ENCODE measurements at regions not wholly inside any gene's neighbourhood (a gene's known extent, or its start where the extent isn't known, plus 50 kb on each side); places are given as distances from the start of the nearest gene placed in this dataset.

DNA sequence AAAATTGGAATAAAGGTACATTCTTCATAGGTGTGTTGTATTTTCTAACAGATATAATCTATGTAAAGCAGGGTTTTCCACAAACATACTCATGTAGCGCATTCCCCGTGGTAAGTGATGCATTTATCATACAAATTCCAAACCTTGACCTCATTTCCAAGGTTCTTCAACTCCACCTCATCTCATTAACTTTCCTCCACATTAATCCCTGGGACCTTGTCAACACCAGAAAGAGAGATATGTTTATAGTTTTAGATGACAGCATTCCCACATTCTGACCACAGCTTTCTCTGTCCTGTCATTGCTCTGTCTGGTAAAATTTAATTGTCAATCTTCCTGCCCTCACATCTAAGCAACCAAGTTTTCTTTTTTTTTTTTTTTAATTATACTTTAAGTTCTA is 415.1 kb downstream of the TMEM161B start:
- no peak for DNase-seq

DNA sequence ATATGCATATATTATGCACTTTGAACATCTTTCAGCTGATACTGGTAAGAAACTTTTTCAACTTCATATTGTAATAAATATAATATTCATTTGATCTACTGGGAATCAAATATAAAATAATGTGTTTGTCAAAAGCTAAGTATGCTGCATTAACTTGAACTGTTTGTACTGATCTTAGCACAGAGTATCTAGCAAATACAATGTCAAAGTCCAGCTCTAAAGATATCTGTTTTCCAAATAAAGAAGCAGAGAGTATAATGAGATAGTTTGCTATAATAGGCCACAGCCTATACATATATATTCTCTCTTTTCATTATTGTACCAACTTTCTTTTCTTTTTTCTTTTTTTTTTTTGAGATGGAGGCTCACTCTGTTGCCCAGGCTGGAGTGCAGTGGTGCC is 417.0 kb downstream of the TMEM161B start:
- no peak for DNase-seq

DNA sequence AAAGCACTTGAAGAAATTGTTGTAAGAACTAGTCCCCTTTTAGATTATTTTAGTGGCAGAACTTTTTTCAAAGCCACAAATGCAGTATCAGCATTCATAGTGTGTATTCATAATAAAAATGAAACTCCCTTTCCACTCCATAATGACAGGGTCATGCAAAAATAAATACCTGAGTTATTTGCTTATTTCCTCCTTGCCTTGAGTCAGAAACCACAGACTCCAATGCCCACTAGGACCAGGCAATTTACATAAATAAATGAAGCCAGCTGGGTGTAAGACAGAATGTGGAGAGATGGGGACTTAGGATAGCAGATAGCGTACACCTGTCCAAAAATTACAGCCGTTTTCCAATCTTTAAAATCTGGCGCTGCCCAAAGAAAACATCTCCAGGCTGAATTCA is 417.8 kb downstream of the TMEM161B start:
- DNase-seq, result peak; percentile 48

DNA sequence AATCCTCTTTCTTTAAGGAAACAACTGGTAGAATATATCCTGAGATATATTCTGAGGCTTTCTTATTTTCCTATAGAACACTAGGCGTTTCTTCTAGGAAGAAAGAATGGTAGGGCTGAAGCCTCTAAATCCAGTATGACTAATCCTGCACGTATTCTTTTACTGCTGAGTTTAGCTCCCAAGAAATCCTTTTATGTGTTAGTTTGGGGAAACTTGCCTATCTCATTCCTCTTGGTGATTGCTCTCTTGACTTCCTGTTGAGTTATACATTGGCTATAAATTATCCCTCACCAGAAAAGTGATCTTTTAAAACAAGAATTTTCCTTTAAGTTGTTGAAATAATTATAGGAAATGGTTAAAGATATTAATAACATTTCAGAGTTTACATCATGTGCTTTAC is 422.9 kb downstream of the TMEM161B start:
- no peak for DNase-seq

DNA sequence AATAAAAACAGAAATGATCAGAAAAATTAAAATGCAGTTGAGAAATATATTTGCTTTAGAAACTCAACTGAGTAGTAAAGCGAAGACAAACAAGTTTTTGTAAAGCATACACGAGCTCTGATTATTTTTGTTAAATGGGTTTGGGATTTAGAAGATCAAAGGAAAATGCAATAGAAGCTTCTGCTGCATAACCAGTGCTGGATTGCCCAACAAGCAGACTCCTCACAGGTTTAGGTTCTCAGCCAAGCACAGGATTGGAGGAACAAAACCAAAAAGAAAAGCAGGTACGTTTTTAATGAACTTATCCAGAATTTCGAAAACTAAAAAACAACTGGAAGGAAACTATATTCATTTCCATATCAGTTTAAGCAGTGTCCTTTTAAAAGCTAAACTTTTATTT is 423.8 kb downstream of the TMEM161B start:
- DNase-seq, result no peak

DNA sequence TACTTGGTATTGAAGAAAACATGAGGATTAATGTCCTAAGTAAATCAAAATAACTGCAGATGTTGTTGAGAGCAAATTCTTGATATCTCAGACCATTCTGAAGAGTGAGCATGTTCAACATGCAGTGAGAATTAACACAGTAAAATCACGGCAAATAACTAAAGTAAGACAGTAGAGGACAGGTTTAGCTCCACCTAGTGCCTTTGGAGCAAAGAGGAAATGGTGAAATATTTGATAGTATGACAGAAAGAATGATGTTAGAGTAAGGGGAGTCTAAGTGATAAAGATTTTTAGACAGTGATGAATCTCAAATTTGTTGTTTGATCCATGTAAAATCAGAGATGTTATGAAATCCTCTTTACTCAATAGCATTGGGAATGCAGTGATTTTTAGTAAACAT is 424.2 kb downstream of the TMEM161B start:
- DNase-seq, result no peak

DNA sequence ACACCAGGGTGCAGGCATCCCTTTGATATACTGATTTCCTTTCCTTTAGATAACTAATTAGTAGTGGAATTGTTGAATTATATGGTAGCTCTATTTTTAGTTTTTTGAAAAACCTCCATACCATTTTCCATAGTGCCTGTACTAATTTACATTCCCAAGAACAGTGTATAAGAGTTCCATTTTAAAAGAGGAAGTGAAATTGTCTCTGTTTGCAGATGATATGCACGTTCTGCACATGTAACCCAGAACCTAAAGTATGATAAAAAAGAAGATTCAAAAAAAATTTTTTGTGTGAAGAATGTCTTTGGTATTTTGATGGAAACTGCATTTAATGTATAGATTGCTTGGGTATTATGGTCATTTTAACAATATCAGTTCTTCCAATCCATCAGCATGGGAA is 424.0 kb upstream of the CCNH start:
- DNase-seq, result no peak

DNA sequence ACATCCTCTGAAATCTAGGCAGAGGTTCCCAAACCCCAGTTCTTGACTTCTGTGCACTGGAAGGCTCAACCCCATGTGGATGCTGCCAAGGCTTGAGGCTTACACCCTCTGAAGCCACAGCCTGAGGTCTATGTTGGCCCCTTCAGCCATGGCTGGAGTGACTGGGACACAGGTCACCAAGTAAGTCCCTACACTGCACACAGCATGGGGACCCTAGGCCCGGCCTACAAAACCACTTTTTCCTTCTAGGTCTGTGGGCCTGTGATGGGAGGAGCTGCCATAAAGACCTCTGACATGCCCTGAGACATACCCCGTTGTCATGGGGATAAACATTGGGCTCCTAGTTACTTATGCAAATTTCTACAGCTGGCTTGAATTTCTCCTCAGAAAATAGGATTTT is 418.8 kb upstream of the CCNH start:
- DNase-seq, result no peak

DNA sequence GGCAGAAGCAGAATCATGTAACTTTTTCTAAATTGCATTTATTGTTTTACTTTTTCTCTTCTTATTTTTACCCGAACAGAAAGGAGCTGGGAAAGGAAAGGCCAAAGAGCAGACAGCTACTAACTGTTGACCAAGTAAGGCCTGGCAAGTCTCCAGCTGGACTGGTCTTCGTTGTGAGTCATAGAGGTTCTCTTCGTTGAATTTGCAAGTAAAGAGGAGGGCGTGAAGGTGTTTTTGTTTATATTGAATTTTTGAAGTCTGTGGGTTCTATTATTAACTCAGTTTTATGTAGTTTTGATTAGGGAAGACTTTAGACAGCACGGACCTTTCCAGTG is 416.5 kb upstream of the CCNH start:
- no peak for DNase-seq

DNA sequence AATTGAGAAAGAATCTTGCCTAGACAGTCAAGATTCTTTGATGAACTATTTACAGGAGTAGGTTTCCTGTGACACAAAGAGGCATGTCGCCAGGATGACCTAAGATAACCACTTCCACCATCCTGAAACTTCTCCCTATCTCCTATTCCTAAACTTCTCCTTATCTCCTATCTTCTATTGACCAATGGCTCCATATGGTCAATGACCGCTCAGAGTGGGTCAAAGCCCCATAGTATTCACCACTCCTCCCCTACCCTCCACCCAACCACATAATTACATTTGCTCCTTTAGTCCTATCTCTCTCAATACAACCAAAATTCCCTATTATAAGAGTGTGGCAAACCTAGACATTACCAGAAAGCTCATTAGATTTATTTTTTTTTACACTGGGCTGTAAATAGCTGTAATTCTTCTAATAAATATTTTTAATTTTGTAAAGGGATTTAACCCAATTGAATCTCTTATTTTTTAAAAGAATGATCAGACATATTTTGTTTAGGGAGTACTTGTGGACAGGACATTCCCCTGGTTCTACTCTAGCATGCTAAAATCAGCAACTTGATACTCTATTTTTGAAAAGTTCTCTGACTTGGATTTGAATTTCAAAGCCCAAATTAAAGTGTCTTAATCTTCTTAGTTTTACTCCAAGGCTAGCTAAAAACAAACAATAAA is 416.0 kb upstream of the CCNH start:
- DNase-seq, result no peak

DNA sequence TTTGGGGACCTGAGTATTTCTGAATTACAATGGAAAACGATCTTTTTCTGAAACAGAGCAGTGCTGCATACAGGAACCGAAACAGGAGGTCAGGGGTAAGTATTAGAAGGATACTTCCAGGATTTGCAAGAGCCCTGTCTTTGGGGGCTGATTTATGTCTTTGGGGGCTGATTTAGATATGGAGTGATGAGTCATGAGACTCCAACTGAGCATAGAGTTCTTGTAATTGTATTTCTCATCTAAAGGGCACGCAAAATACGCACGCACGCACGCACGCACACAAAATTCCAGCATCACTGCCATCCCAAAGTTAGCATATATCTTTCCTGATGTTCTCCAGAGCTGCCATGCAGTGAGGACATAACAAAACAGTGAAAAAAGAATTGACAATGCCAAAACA is 414.8 kb upstream of the CCNH start:
- DNase-seq, result no peak

DNA sequence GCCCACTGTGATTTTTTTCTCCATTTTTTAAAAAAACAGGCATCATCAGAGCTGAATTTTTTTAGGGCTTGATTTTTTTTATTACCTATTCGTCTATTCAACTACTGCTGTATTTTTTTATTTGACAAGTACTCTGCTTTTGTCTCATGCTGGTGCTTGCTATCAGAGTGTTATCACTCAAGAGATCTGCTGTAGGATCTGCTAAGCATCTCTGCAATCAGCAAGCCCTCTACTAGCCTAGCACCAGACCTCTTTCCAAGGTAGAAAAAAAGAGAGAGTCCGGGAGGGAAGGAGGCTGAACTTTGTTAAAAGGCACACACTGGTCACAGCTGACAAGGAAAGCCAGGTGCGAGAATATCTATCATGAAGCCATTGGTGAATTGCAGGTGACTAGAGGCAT is 413.8 kb upstream of the CCNH start:
- DNase-seq, result no peak

DNA sequence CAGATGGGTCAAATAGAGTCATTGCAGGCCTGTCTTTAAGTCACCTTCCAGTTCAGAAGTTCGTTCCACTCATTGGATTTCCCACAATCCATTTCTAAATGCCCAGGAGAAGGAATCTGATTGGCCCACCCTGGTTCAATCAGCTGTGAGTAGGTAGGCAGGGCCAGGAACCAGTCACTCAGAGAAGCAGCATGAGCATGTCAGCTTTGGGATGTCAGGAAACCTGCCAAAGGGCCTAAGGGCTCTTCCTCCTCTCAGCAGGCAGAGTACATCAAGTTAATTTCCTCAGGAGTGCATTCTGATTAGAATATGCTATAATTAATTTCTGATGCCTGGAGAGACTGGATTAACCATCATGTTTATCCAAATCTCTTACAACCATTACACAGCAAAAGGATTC is 412.9 kb upstream of the CCNH start:
- DNase-seq, result peak; percentile 38

DNA sequence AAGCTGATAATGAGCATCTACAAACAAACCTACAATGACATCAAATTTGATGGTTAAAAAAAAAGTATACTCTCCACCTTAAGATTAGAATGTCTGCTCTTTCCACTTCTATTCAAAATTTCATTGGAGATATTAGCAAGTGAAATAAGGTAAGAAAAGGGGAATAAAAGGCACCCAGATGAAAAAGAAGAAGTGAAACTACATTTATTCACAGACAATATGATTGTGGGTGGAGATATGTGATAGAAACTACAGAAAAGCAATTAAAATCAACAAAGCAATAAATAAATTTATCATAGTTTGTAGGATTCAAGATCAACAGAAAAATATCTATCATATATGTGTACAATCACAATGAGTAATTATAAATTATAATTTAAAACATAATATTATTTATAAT is 395.1 kb upstream of the CCNH start:
- DNase-seq, result no peak

DNA sequence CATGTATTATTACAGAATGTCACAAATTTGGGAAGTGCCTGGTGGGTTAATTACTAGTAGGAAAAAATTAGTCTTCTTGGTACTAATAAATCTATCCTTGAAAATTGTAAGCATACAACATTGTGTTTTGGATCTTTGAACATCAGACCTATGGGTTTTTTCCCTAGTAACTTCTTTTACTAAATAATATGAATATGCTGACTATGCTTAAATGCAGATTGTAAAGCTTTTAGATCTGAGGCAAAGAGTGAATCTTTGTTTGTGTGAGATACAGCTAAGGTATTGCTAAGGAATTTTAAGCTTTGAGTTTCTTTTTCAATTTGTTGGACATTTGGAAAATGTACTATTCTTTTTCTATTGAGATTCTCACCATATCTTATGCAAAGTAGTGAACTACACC is 390.6 kb upstream of the CCNH start:
- DNase-seq, result no peak

DNA sequence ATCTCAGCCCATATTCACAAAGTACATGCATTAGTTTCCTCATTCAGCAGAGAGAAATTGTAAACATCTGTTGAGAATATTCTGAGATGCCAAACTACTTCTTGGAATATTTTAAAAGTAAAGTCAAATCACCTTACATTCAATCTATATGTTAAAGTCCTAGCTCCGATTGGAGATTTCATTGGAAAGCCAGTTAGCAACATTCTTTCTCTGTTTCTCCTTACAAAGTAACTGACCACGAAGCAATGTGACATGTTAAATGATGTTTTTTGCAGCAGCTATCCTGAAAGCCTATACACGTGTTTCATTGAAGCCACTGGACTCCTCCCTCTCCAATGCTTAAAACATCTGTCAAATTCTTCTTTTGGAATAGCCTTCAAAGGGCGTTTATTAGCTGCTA is 379.1 kb upstream of the CCNH start:
- DNase-seq, result no peak

DNA sequence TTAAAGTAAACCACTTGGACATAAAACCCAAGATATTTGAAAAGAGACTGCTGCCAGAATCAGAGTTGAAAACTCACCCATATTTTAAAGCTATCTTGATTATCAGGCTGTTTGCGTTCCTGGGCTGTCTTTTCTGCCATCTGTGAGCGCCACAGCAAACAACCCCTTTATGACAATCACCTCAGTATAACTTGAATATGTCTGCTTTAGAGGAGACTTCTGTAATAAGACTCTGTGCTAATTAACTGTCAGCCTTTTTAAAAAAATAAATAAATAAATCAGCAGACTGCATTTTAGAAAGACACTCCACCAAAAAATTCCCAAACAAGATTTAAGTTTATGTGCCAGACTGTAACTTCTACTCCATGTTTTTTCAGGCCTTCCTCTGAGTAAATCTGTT is 375.7 kb upstream of the CCNH start:
- DNase-seq, result no peak

DNA sequence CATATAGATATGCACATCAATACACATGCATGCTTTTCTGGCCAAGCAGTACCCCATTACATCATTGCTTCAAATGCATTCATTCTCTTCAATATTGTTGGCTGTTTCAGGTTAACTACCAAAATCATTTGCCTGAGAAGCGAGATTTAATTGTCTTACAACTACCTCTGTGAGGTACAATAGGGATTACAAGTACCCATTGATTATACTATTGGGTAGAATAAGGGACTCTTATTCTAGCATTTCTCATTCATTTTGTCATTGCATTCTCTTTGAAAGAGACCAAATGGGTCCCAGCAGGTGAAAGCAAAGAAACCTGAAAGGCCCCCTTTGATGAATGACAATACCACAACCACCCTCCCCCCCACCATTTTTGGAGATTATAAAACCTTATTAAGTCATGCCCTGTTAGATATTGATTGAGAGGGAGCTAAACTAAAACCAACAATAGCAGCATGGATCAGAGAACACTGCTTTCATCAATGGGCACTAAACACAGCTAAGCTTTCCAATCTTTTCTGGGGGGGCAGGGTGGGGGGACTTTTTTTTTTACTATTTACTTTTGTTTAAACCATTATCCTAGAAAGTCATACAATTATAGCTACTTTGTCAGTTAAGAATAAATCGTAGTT is 375.0 kb upstream of the CCNH start:
- DNase-seq, result no peak

DNA sequence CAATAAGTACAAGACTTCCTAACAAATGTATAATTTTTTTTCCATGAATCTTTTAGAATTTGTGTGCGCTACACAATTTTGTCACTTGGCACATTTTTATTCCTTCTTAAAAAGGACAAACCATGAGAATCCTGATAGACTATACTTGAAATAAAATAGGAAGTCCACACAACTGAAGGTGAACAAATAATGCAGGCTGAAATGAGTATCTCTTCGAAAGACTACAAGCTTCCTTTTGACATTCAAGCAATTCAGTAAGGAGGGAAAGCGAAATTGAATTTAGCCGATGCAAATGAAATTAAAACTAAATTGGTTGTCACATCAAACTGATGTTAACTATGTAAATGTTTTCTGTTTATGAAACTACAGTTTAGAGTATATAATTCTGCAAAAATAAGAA is 374.4 kb upstream of the CCNH start:
- no peak for DNase-seq

DNA sequence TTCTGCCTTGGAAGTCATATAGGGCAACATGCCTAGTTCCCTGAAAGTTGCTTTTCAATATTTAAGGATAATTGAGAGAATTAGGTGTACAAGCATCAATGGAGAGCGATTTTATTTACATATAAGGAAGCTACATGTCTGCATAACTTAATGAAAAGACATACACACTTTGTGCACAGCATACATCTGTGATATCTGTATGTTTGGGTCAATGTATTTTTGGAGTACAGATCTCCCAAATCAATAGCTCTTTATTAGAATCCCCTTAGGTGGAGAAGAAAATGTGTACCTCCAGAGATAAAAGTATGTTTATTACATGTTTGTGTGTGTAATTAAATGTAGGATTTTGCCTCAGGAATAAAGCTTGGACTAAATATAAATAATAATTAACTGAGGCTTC is 373.7 kb upstream of the CCNH start:
- no peak for DNase-seq

DNA sequence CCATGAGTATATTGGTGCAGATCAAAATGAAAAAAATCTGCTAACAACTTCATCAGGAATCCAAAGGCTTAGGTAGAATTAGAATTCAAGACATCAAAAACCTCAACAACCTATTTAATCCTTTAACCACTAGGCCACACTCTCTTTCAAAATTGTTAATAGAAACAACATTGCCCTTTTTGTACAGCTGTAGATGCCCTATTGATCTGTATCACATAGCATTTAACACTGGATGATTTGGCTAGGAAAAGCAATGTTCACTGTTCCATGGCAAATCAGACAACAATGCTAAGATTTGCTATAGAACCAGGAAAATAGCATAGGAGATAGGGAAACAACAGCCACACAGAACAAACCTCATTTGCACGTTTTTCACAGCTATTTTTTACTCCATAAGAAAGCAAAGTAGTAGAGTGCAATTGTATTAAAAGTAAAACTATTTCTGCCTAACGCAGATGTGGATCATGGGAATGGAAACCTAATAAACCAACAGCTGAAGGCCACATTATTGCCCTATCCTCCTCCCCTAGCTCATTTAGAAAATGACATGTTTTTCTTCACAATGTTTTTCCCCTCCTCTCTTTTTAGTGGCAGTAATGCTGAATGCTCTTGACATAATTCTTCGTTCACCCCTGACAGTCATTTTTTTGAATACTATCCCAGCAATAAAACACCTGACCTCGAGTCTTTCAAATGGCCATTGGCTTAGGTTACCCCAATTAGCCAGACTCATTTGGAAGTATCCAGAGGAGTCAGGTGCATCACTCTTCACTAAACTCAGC is 373.0 kb upstream of the CCNH start:
- DNase-seq, result no peak

DNA sequence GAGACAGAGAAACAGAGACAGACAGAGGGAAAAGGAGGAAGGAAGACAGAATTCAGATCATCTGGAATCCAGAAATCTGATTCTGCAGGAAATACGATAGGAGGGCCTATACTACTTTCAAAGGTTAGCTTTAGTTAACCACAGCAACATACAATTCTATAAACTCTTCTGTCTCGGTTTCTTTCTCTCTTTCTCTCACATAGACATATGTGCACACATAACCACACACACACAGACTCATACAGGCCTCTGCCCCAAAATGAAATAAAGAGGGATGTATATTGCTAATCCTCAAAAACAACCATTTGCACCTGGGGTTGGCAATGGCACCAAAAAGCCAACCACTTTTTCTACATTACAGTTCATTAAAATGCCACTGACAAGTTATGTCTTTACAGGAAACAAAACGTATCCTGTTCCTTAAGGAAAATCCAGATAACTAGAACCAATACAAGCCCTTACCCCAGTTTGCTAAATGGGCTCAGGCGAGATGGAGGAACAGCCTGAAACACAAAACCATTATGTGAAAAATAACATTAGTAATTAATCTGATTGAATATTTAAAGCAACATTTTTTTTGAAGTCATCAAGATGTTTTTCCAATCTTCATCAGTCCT is 372.3 kb upstream of the CCNH start:
- DNase-seq, result no peak

DNA sequence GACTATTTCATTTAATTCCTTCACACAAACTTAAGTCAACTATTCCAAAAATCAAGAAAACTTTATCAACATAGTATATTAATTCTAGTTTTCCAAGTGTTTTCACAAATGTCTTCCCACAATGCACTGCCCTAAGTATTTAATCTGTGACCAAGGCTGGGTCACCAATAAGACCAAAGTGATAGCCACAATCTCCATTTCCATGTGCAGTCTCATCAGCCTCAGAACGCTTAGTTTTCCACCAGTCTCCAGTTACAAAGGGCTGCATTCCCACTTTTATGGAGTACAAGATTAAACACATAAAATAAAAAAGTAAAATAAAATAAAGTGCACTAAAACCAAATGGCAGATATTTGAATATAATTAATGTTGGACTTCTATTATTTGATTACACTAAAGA is 371.6 kb upstream of the CCNH start:
- no peak for DNase-seq

DNA sequence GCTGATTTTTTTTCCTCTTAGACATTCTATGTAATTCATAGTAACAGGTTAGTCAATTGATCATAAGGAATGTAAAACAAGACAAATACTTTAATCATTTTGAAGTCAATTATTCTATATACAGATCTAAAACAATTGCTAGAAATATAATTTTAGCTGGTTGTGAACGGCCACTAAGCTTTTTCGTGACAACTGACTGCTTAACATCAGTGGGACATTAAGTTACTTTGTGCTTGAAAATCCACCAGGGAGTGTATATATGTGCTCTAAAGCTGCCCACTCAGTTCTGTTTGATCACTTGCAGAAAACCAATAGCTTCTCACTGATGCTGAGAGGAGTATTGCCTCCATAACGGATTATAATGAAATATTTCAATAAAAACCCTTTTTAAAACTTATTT is 370.2 kb upstream of the CCNH start:
- no peak for DNase-seq

Data from NCI-H1048 (cell line).